HUES48 (cell line): ENCODE measurements at regions not wholly inside any gene's neighbourhood (a gene's known extent, or its start where the extent isn't known, plus 50 kb on each side); places are given as distances from the start of the nearest gene placed in this dataset.

Source experiments
- H3K27ac ChIP-seq: one replicate; pipeline ENCODE4 v1.7.0; 2013; ENCODE audit warnings: low read depth, low read length, inconsistent platforms
- H3K27me3 ChIP-seq: 2 replicates; pipeline ENCODE4 v1.6.1; 2013; ENCODE audit warnings: mild to moderate bottlenecking, low read length; ENCODE audit not compliant: control insufficient read depth, insufficient read depth
- H3K36me3 ChIP-seq: 2 replicates; pipeline ENCODE4 v1.6.1; 2013; ENCODE audit warnings: low read length; ENCODE audit not compliant: control insufficient read depth, insufficient read depth
- H3K4me1 ChIP-seq: 2 replicates; pipeline ENCODE4 v1.6.1; 2013; ENCODE audit warnings: mild to moderate bottlenecking, low read length; ENCODE audit not compliant: control insufficient read depth, insufficient read depth
- H3K4me3 ChIP-seq: 2 replicates; pipeline ENCODE4 v1.5.1; 2013; ENCODE audit warnings: mild to moderate bottlenecking, low read depth, low read length
- H3K9ac ChIP-seq: 2 replicates; pipeline ENCODE4 v1.6.1; 2013; ENCODE audit warnings: mild to moderate bottlenecking, low read depth, low read length, moderate library complexity
- H3K9me3 ChIP-seq: 2 replicates; pipeline ENCODE4 v1.6.1; 2013; ENCODE audit warnings: low read length; ENCODE audit not compliant: control insufficient read depth, insufficient read depth

DNA sequence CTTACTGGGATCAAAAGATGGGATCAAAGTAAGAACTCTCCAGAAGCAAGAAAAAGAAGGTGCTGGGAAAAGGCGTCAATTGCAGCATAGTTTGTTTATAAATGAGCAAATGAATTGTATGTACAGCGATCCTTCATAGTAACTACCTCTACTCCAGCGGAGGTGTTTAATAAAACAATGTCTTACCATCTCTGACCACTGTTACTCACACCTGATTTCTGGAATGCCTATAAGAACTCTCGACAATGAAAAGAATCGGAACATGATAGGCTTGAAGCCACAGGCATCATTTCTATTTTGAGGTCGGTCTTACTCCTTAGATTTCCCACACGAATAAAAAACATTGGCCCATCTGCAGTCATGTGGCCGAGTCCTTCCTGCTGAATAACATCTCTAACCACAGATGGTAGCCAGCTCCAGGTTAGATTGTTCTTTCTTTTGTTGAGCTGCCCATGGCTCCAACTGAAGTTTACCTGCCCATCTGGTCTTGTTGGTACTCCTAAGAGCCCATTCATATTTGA, 67.6 kb downstream of the CLDN34 start:
- H3K27me3 ChIP-seq, result no peaks in the 10 kb centered on the region
- no peaks in the 10 kb centered on the region for H3K9me3 ChIP-seq
- no peak overlapping the region for H3K27ac ChIP-seq
- H3K4me1 ChIP-seq, result peaks cover 7% of the 10 kb centered on the region
- no peak overlapping the region for H3K4me3 ChIP-seq
- H3K36me3 ChIP-seq, result no peaks in the 10 kb centered on the region
- no peak overlapping the region for H3K9ac ChIP-seq

- Histone ChIP-seq H3K36me3 (no peaks in the 10 kb centered on the region), H3K4me1 (peaks cover 26% of the 10 kb centered on the region), H3K27ac (no peak overlapping the region), H3K4me3 (no peak overlapping the region), H3K9ac (no peak overlapping the region), H3K9me3 (no peaks in the 10 kb centered on the region), H3K27me3 (no peaks in the 10 kb centered on the region)
Observed at GRCh38 chrX:10038585-10038984, 71.4 kb downstream of the CLDN34 start.

DNA sequence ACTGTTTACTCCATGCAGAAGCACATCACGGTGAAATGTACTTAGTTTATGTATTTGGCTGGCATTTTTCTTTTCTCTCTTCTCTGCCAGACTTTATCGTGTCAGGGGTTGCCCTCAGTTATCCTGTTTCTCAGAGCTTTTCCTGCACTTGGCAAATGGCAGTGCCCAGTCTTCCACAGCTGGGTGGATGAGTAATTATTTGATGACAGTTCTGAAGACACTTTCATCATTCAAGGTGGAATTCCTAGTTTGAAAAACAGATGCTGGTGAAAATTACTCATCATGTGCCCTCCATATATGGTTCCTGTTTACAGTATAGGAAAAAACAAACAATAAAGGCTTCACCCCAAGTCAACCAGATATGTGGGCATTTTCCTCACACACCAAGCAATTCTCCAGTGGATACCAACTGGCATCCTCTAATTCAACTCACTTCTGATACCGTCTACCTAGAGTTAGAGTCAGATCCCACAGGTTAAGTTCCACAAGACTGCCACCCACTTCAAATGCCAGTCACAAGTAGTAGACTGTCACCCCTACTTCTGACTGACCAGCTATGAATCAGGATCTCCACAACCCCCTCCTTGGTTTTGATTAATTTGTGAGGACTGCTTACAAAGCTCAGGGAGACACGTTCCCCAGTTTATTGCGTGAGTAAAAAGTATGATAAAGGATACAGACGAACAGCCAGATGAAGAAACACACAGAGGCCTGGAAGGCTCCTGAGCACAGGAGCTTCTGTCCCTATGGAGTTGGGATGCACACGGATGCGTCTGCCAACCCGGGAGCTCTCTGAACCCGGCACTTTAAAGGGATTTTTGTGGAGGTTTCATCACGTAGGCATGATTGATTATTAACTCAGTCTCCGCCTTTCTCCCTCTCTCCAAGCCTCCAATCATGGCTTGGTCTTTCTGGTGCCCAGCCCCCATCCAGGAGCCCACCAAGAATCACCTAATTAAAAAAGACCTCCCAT, 72.9 kb downstream of the CLDN34 start:
- H3K36me3 ChIP-seq, result no peaks in the 10 kb centered on the region
- peak overlapping the region; percentile 87 for H3K27ac ChIP-seq
- peaks cover 26% of the 10 kb centered on the region for H3K4me1 ChIP-seq
- no peaks in the 10 kb centered on the region for H3K27me3 ChIP-seq
- H3K9ac ChIP-seq, result 0 out of 2 replicates have a peak overlapping the region, but pooled peaks have one; percentile 7
- no peaks in the 10 kb centered on the region for H3K9me3 ChIP-seq
- peak overlapping the region; percentile 4; the same call in 1 of the 2 replicates for H3K4me3 ChIP-seq

DNA sequence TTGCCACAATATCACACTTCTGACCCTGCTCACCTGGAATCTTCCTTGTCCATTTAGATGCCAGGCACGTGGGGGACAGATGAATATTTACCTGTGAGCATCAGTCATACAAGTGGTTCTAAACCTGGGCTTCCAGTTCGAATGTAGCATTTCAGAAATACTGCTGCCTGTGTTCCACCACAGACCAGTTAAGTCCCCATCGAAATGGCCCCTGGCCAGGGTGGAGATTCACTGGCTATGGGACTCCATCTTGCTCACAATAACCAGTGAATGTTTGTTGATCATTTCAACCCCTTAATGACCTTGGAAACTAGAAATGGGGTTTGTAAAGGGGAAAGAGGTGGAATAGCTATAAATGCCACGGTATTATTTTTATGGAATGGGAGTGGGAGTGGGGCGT, 73.8 kb downstream of the CLDN34 start:
- Histone ChIP-seq H3K36me3 (no peaks in the 10 kb centered on the region), H3K27ac (peak overlapping the region; percentile 87), H3K27me3 (no peaks in the 10 kb centered on the region), H3K9ac (0 out of 2 replicates have a peak overlapping the region, but pooled peaks have one; percentile 7), H3K4me3 (peak overlapping the region; percentile 4; the same call in 1 of the 2 replicates), H3K9me3 (no peaks in the 10 kb centered on the region), H3K4me1 (peaks cover 26% of the 10 kb centered on the region)

DNA sequence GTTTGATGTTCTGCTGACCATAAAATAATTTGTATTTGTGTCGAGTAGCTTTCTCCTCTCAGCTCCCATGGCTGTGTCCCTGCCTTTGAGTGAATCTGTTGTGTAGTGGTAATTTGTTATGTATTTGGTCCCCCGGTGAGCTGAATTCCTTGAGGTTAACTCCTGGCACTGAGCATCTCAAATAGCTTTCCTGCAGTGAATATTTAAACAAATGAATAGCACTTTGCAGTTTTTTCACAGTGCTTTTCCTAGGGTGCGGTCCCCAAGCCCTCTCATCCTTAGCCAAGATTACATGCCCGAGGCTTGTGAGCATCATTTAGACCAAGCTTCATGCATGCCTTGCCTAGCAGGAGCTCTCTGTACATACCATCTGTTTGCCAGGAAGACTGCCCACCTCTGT, 74.2 kb downstream of the CLDN34 start:
- Histone ChIP-seq H3K9me3 (no peaks in the 10 kb centered on the region), H3K4me3 (peak overlapping the region; percentile 4; the same call in 1 of the 2 replicates), H3K36me3 (no peaks in the 10 kb centered on the region), H3K9ac (0 out of 2 replicates have a peak overlapping the region, but pooled peaks have one; percentile 7), H3K27ac (peak overlapping the region; percentile 87), H3K27me3 (no peaks in the 10 kb centered on the region), H3K4me1 (peaks cover 26% of the 10 kb centered on the region)

- peak overlapping the region; percentile 69 for H3K27ac ChIP-seq
- peaks cover 27% of the 10 kb centered on the region for H3K4me1 ChIP-seq
- H3K9me3 ChIP-seq, result no peaks in the 10 kb centered on the region
- no peak overlapping the region for H3K9ac ChIP-seq
- no peaks in the 10 kb centered on the region for H3K27me3 ChIP-seq
- H3K36me3 ChIP-seq, result no peaks in the 10 kb centered on the region
- no peak overlapping the region for H3K4me3 ChIP-seq
Observed at GRCh38 chrX:10042055-10042454, 74.9 kb downstream of the CLDN34 start.

- Histone ChIP-seq H3K27ac (no peak overlapping the region), H3K36me3 (no peaks in the 10 kb centered on the region), H3K4me3 (no peak overlapping the region), H3K9ac (no peak overlapping the region), H3K27me3 (no peaks in the 10 kb centered on the region), H3K9me3 (no peaks in the 10 kb centered on the region), H3K4me1 (peaks cover 40% of the 10 kb centered on the region)
Observed at GRCh38 chrX:10043386-10043785, 76.2 kb downstream of the CLDN34 start.

- H3K36me3 ChIP-seq, result no peaks in the 10 kb centered on the region
- H3K4me1 ChIP-seq, result peaks cover 45% of the 10 kb centered on the region
- no peaks in the 10 kb centered on the region for H3K27me3 ChIP-seq
- H3K9ac ChIP-seq, result no peak overlapping the region
- H3K4me3 ChIP-seq, result no peak overlapping the region
- no peak overlapping the region for H3K27ac ChIP-seq
- H3K9me3 ChIP-seq, result no peaks in the 10 kb centered on the region
Observed at GRCh38 chrX:10044021-10044420, 76.9 kb downstream of the CLDN34 start.

- Histone ChIP-seq H3K27ac (no peak overlapping the region), H3K9me3 (no peaks in the 10 kb centered on the region), H3K9ac (no peak overlapping the region), H3K4me1 (peaks cover 48% of the 10 kb centered on the region), H3K36me3 (no peaks in the 10 kb centered on the region), H3K4me3 (no peak overlapping the region), H3K27me3 (no peaks in the 10 kb centered on the region)
Observed at GRCh38 chrX:10045327-10046000, 78.3 kb downstream of the CLDN34 start.

DNA sequence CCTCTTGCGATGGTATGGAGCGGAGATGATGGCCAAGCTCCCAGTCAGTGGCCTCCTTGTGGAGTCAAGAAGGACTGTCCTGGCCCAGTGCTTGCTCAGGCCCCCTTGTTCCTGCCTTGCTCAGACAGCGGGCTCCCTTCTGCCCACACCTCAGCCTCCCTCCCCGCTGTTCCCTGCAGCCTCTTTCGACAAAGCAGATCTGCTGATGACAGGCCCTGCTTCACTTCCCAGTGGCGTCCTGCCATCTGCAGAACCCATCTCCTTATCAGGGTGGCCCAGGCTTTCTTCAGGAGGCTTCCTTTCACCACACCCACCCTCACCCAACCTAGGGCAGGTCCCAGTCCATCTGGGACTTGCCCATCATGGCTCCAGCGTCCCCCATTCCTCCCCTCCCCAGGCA, 80.0 kb downstream of the CLDN34 start:
- no peaks in the 10 kb centered on the region for H3K27me3 ChIP-seq
- no peak overlapping the region for H3K27ac ChIP-seq
- H3K36me3 ChIP-seq, result no peaks in the 10 kb centered on the region
- peaks cover 48% of the 10 kb centered on the region for H3K4me1 ChIP-seq
- no peaks in the 10 kb centered on the region for H3K9me3 ChIP-seq
- no peak overlapping the region for H3K4me3 ChIP-seq
- no peak overlapping the region for H3K9ac ChIP-seq
